GM12872 (cell line): ENCODE measurements at regions not wholly inside any gene's neighbourhood (a gene's known extent, or its start where the extent isn't known, plus 50 kb on each side); places are given as distances from the start of the nearest gene placed in this dataset.

Source experiments
- CTCF ChIP-seq: IDR thresholded peaks from 3 replicates; pipeline ENCODE4 v1.5.1; 2011; ENCODE audit warnings: low read depth, mild to moderate bottlenecking, low read length, moderate library complexity; ENCODE audit not compliant: insufficient read depth

GRCh38 chr6:74731931-74732330 lies 473.9 kb downstream of the COL12A1 start:
- TF ChIP-seq CTCF: no peak

DNA sequence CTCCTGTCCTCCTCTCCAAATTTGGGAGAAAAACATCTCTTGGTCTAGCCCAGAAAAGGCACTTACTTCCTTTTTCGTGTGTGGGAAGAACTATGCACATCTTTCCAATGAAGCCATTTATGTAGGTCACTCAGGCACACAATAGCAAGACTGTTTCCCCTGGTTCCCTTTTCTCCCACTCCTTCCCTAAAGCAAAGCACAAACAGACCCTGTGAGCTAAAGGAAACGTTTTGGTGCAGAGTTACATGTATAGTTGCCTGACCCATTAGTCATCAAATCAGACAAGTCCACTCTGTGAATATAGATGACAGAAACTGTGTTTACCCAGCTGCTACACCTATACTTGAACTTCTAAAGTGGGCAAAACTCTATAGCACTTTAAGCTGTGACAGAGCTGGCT lies 474.6 kb downstream of the COL12A1 start:
- no peak for TF ChIP-seq CTCF

DNA sequence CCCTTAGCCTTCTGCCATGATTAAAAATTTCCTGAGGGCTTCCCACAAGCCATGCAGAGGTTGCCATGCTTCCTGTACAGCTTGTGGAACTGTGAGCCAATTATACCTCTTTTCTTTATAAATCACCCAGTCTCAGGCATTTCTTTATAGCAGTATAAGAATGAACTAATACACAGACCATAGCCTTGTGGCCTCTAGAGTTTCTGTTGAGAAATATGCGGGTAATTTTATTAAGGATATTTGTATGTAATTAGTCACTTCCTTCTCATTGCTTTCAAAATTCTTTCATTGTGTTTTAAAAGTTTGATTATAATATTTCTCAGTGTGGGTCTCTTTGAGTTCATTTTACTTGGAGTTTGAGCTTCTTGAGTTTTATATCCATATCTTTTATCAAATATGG lies 484.9 kb downstream of the COL12A1 start:
- no peak for TF ChIP-seq CTCF

- no peak for TF ChIP-seq CTCF
These were observed 488.3 kb downstream of the COL12A1 start for GRCh38 chr6:74717591-74717990.

GRCh38 chr6:74715355-74716085 lies 490.3 kb downstream of the COL12A1 start:
- no peak for TF ChIP-seq CTCF

DNA sequence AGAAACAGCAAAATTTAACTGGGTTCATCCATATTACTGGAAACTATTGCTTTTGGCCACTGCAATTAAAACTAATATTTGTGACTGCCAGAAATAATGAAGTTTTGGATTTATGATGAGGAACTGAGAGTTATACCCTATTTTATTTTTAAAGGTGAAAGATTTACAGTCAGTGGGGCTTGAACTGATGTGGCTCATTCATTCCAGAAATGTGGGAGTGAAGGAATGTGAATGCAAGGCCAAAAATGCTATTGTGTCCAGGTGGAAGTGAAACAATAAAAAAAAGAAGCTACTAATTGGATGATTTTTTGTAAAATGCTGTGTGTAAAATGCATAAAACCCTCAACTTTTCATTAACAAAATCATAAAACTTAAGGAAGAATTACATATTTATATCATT lies 491.9 kb downstream of the COL12A1 start:
- no peak for TF ChIP-seq CTCF

GRCh38 chr6:74705451-74705850 lies 500.4 kb downstream of the COL12A1 start:
- no peak for TF ChIP-seq CTCF
